HG03521 (cell line): ENCODE measurements at regions not wholly inside any gene's neighbourhood (a gene's known extent, or its start where the extent isn't known, plus 50 kb on each side); places are given as distances from the start of the nearest gene placed in this dataset.

Source experiments
- ATAC-seq: cut with Tn5 transposase; IDR thresholded peaks from one replicate; pipeline ENCODE4 v1.9.1; 2021; ENCODE audit warnings: mild to moderate bottlenecking, moderate library complexity; ENCODE audit not compliant: unreplicated experiment

DNA sequence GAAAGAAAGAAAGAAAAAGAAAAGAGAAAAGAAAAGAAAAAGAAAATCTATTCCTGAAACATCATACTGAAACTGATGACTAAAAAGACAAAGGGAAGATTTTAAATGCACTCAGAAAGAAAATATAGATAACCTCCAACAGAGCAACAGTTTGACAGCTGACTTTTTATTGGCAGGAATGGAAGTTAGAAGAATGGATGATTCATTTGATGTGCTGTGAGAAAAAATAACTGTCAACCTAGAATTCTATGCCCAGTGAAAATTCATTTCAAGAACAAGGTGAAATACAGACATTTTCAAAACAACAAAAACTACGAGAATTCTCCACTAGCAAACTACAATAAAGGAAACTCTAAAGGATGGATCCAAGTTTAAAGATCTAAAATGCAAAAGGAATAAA lies 50.5 kb upstream of the HSPA12A start:
- no peak for ATAC-seq

DNA sequence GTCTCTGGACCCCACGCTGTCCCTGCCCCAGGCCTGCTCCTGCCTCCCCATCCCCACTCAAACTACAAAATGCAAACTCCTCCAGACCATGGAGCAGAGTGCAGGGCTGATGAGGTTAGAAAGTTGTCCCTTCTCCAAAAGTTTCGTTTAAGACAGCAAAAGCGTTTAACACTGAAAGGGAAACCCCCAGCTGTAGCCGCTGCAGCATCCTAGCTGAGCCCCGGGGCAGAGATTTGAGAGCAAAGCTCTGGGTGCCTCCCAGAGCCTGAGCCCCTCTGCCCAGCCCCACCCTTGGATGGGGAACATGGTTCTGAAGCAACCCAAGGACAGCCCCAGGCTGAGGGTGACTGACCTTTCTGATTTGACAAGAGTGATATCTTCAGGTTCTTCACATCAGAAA lies 52.8 kb upstream of the ENO4 start:
- ATAC-seq = no peak

DNA sequence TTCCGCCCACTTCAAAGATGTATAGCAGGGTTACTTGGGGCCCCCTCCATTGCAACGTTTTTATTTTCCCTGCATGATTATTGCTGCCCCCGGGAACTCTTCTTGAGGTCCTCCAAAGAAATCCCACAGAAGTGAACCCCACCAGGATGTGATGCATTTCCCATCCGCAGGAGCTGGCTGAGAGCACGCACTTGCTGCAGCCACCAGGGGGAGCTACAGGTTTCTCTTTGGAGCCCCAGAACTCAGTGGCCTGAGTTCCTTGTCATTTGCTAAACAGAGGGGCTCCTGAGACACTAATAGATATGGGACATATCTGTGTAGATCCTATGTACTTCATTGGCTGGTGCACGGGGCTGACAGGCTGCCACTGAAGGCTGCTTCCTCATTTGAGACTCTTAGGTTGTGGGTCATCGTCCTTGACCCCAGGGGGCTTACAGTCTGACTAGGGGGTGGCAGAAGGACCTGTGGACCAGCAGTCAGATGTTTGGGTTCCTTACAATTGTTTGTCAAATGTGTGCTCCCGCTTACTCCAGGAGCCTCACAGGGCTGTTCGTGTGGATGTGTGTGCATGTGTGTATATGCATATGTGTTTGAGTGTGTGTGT lies 52.3 kb upstream of the ENO4 start:
- peak; percentile 82 for ATAC-seq

DNA sequence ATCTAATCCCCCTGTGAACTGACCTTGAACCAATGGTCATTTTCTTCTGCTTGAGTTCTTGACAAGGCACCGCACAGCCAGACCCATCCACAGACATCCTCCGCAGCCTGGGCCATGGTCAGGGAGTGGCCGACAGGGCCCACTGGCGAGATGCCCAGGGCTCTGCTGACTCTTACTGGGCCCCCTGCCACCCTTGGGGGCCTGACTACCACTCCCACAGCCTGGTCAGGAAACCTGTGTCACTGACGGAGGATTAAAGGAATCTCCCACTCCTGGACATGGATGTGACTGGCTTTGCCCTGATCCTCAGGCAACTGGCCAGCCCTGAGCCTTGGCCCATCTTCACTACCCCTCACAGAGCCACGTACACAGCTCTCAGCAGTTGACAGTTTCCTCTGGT lies 50.4 kb upstream of the ENO4 start:
- no peak for ATAC-seq
